ENCODE measurements at regions not wholly inside any gene's neighbourhood (a gene's known extent, or its start where the extent isn't known, plus 50 kb on each side); places are given as distances from the start of the nearest gene placed in this dataset.

DNA sequence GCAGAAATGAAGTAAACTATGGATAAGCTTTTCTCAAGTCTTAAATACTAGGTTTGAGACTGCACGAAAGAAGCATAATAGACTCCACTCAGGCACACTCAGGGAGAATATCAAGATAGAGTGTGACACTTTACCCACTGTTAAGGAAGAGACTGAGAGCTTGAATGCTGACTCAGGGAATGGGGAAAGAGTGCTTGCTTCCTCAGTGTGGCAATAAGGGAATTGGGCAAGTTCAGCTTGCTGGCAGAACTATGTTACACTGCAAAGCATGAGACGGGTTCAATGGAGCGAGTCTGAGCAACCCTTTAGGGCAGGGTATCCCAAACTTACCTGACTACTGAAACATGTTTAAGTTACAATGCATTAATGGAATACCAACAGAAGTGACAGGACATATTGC lies 237.7 kb upstream of the MEF2C start:
- H3K27ac ChIP-seq = no peak overlapping the region
- H3K4me3 ChIP-seq = no peak overlapping the region
- WGBS, 2 donors (ENCODE audit: low coverage in 1 of 2) = 88 to 96% methylated on average over 3 of the region's 3 CpGs
- TF ChIP-seq POLR2AphosphoS5 (IDR thresholded peaks at IDR 0.05) (no peak), EP300 (IDR thresholded peaks at IDR 0.05) (no peak), POLR2A (IDR thresholded peaks at IDR 0.05) (no peak)
- TF ChIP-seq, protein P1, sequence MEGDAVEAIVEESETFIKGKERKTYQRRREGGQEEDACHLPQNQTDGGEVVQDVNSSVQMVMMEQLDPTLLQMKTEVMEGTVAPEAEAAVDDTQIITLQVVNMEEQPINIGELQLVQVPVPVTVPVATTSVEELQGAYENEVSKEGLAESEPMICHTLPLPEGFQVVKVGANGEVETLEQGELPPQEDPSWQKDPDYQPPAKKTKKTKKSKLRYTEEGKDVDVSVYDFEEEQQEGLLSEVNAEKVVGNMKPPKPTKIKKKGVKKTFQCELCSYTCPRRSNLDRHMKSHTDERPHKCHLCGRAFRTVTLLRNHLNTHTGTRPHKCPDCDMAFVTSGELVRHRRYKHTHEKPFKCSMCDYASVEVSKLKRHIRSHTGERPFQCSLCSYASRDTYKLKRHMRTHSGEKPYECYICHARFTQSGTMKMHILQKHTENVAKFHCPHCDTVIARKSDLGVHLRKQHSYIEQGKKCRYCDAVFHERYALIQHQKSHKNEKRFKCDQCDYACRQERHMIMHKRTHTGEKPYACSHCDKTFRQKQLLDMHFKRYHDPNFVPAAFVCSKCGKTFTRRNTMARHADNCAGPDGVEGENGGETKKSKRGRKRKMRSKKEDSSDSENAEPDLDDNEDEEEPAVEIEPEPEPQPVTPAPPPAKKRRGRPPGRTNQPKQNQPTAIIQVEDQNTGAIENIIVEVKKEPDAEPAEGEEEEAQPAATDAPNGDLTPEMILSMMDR (IDR thresholded peaks at IDR 0.05) = no peak
- no peaks in the 10 kb centered on the region for H3K4me1 ChIP-seq
- H3K27me3 ChIP-seq = no peaks in the 10 kb centered on the region
- H3K9me3 ChIP-seq = no peaks in the 10 kb centered on the region
- no peaks in the 10 kb centered on the region for H3K36me3 ChIP-seq
- peak; percentile 69 for ATAC-seq

- no peaks in the 10 kb centered on the region for H3K9me3 ChIP-seq
- TF ChIP-seq POLR2AphosphoS5 (IDR thresholded peaks at IDR 0.05) = no peak
- TF ChIP-seq, protein P1 (IDR thresholded peaks at IDR 0.05) = no peak
- TF ChIP-seq EP300 (IDR thresholded peaks at IDR 0.05) = no peak
- TF ChIP-seq POLR2A (IDR thresholded peaks at IDR 0.05) = no peak
- H3K4me1 ChIP-seq = no peaks in the 10 kb centered on the region
- H3K27me3 ChIP-seq = no peaks in the 10 kb centered on the region
- no peak overlapping the region for H3K4me3 ChIP-seq
- no peak for ATAC-seq
- H3K36me3 ChIP-seq = no peaks in the 10 kb centered on the region
- H3K27ac ChIP-seq = no peak overlapping the region
- 80 to 82% methylated on average over 1 of the region's 1 CpG for WGBS, 2 donors (ENCODE audit: low coverage in 1 of 2)
These were observed 234.2 kb upstream of the MEF2C start for GRCh38 chr5:89117124-89117644.

GRCh38 chr5:89110916-89111646 lies 228.1 kb upstream of the MEF2C start:
- Histone ChIP-seq H3K27ac (no peak overlapping the region), H3K27me3 (no peaks in the 10 kb centered on the region), H3K36me3 (no peaks in the 10 kb centered on the region), H3K4me3 (no peak overlapping the region), H3K4me1 (no peaks in the 10 kb centered on the region), H3K9me3 (no peaks in the 10 kb centered on the region)
- no peak for TF ChIP-seq POLR2AphosphoS5 (IDR thresholded peaks at IDR 0.05)
- TF ChIP-seq, protein P1 (IDR thresholded peaks at IDR 0.05) = no peak
- no peak for TF ChIP-seq EP300 (IDR thresholded peaks at IDR 0.05)
- no peak for TF ChIP-seq POLR2A (IDR thresholded peaks at IDR 0.05)
- ATAC-seq = no peak
- WGBS, 2 donors (ENCODE audit: low coverage in 1 of 2) = 70 to 71% methylated on average over 4 of the region's 4 CpGs

GRCh38 chr5:89106480-89106879 lies 223.5 kb upstream of the MEF2C start:
- Histone ChIP-seq H3K4me3 (no peak overlapping the region), H3K27me3 (no peaks in the 10 kb centered on the region), H3K36me3 (no peaks in the 10 kb centered on the region), H3K4me1 (no peaks in the 10 kb centered on the region), H3K9me3 (no peaks in the 10 kb centered on the region), H3K27ac (no peak overlapping the region)
- 64 to 67% methylated on average over 1 of the region's 1 CpG for WGBS, 2 donors (ENCODE audit: low coverage in 1 of 2)
- no peak for ATAC-seq
- TF ChIP-seq POLR2AphosphoS5 (IDR thresholded peaks at IDR 0.05) (no peak), EP300 (IDR thresholded peaks at IDR 0.05) (no peak), POLR2A (IDR thresholded peaks at IDR 0.05) (no peak)
- TF ChIP-seq, protein P1 (IDR thresholded peaks at IDR 0.05) = no peak

DNA sequence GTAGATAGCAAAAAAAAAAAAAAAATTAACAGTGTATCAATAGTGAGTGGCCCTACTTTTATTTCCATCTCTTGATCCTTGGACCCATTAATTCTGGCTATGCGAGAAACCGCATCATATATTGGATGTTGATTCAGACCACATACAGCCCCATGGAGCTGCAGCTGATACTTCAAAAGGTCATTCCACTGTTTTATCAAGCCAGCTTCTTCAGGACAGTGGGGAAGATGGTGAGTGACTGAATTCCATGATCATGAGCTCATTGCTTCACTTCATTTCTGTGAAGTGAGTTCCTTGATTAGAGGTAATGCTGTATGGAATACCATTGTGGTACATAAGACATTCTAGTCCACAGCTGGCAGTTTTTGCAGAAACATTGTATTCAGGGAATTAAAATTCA lies 222.9 kb upstream of the MEF2C start:
- Histone ChIP-seq H3K9me3 (no peaks in the 10 kb centered on the region), H3K27ac (no peak overlapping the region), H3K27me3 (no peaks in the 10 kb centered on the region), H3K36me3 (no peaks in the 10 kb centered on the region), H3K4me1 (no peaks in the 10 kb centered on the region), H3K4me3 (no peak overlapping the region)
- no peak for TF ChIP-seq POLR2A (IDR thresholded peaks at IDR 0.05)
- TF ChIP-seq POLR2AphosphoS5 (IDR thresholded peaks at IDR 0.05) = no peak
- no peak for TF ChIP-seq EP300 (IDR thresholded peaks at IDR 0.05)
- TF ChIP-seq, protein P1 (IDR thresholded peaks at IDR 0.05) = no peak
- WGBS, 2 donors (ENCODE audit: low coverage in 1 of 2) = 83 to 95% methylated on average over 2 of the region's 2 CpGs
- ATAC-seq = no peak
